GM21447 (cell line): ENCODE measurements at regions not wholly inside any gene's neighbourhood (a gene's known extent, or its start where the extent isn't known, plus 50 kb on each side); places are given as distances from the start of the nearest gene placed in this dataset.

Source experiments
- ATAC-seq: cut with Tn5 transposase; IDR thresholded peaks from one replicate; pipeline ENCODE4 v1.9.1; 2021; ENCODE audit not compliant: unreplicated experiment

DNA sequence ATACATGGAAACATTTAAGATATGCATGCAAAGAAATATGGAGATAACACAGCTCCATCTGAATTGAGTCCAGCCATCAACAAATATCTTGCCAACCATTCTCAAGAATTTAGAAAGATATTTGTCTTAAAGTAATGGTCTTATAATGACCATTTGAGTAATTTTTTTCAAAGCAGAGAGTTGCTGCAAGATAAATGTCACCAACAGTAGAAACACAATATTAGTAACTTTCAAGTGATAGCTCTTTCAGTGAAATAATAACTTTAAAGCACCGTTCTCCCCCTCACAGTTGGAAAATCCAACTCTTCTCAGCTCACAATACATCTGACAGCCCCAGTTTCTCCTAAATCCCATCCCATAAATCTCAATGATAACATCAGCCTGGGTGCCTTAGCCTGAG lies 481.0 kb upstream of the ADAMTS5 start:
- no peak for ATAC-seq

DNA sequence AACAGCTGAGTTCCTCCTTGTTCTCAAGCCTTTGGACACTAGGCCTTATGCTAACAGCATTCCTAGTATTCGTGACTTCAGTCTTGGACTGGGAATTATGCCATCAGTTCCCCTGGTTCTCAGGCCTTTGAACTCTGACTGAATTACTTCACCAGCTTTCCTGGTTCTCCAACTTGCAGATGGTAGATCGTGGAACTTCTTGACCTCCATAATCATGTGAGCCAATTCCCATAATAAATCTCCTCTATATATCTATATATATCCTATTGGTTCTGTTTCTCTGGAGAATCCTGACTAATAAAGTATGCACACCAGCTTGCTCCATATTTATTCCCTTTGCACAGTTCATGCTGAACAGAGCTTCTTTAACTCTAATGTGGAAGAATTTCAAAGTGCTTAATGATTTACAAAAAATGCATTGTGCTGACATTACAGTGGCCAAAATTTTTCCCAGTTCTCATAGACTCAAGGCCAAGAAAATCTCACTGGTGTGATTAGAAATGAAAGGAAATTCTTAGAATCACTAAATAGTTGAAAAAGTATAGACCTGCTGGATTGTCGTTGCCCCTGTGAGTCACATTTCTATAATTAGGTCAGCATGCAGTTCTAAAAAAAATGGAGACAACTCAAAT lies 462.9 kb upstream of the ADAMTS5 start:
- no peak for ATAC-seq

DNA sequence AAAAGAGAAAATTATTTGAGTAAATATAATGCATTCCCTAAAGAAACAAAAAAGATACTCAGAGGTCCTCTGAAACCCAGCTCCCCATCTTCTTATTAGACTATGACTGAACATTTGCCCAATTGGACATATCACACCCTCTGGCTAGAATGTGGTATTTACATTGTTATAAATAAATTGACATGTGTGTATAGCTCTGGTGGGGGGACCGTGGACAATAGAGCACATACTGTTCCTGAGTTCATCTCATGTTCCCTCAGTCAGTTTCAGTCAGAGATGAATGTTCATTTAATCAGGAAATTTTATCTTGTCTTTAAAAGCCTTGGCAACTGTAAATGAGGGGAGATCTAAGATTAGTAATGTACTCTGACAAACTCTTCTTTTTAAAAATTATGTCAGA lies 459.3 kb upstream of the ADAMTS5 start:
- ATAC-seq = no peak

DNA sequence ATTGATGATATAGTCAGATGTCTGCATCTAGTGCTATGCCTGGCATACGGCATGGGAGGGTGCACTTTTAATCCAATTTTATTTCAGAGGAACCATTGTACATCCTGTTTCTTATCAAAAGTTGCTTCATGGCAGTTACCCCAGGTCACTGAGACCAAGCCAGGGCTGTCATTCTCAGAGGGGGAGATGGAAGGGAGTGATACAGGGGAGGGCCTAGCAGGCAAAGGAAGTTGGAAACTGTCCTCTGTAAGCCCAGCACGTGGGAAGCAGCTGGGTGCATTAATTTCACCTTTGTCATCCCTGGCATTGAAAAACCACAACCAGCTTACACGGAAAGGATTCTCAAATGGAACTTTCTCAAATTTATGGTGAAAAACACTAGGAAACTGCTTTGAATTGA lies 458.7 kb upstream of the ADAMTS5 start:
- no peak for ATAC-seq

DNA sequence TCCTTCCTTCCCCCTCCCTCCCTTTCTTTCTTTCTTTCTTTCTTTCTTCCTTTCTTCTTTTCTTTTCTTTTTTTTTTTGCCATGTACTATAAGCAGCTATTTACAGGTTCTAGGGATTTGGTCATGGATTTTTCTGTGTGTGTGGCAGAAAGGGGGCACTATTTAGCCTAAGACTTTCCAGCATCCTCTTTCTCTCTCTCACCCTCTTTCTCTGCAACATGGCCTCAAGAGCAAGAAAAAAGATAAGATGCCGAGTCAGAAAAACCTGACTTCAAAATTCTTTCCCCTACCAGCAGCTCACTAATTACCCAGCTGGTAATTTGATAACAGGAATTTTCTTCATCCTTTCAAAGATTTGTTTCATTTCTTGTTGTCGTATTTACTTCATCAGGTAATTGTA lies 458.3 kb upstream of the ADAMTS5 start:
- no peak for ATAC-seq

DNA sequence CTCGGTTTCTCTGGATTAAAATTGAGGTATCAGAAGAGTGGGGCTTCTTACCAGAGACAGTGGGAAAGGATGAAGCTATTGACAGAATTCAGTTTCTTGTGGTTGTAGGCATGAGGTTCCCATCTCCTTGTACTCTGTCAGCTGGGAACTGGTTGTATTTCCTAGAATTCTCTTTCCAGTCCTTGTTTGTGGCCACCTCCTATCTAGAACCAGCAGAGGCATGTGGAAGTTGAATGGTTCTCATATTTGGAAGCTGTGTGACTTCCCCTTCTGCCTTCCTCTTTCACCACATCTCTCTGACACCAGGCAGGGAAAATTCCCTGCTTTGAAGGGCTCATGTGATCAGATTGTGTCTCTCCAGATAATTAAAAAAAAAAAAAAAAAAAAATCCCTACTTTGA lies 457.7 kb upstream of the ADAMTS5 start:
- ATAC-seq = no peak

DNA sequence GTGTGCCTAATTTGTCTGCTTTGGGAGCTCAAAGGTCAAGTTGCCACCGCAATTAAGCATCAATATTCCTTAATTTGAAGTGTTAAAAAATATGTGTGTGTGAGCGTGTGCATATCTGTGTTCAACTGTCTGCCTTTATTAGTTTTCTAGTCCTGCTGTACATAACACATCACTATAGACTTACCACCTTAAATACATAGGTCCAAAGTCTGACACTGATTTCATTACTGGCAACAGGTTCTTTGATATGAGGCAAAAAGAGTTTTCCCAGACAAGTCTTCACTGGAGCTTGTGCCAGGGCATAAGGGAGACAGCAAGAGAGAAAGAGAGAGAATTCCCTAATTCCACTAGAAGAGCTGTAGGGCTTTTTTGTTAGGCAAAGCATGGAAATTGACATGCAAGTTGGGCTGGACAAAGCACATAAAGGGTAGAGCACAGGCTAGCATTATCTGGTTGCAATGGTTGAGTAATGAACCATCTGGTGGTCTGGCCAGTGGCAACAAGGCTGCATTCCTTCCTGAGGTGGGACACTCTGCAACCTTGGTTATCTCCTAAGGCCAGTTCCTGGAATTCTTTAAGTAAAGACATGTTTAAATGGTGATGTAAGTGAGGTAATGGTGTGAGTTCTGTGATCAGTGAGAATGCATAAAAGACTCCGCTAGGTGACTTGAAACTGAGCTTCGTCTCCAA lies 457.2 kb upstream of the ADAMTS5 start:
- ATAC-seq = no peak

DNA sequence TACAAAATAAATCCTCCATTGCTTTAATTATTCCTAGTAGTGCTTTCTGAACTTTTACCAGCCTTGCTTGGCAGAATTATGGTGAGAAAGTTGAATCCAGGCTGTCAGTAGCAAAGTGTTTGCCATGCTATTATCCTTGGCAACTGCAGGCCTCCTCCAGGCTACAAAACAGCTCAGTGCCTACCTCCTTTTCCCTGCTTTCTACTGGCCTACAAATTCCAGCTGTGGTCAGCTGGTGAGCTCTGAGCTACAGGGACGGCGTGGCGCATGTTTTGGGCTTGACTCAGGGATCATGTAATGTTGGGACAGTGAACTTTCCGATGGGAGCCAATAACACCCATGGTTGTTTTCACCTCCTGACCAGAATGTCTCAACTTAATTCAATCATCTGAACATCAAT lies 456.1 kb upstream of the ADAMTS5 start:
- ATAC-seq = no peak

DNA sequence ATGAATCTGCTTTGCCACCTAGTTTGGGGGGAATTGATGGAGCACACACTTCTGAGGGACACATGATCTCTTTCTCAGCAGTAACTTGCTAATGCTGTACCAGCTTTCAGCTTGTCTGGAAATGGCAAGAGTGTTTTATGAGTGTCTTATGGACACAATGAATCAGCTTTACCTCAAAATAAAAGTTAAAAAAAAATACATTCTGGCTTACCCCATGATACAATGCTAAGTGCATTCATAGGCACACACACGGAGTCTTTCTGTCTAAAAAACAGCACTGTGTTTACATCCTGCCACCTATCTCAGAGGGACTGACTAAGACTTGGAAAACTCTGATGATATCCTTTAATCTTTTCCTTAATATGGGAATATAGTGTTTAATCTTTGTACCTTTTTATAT lies 455.5 kb upstream of the ADAMTS5 start:
- no peak for ATAC-seq

DNA sequence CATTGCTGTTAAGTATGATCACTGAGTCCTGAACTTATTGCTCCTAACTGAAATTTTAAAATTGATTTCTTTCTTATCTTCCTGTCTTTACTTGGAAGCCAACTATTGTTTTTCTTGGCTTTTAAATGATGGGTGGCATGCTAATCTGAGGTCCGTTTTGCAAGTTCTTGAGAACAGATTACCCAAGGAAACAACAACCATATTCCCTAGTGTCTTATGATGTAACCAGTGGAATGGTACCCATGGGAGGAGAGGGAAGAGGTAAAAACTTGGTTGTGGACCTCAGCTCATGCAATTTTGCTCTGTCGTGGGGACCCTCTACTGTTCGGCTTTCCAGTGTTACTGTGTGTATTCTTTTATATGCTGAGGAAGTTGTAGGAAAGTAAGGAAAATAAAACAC lies 454.8 kb upstream of the ADAMTS5 start:
- ATAC-seq = no peak

DNA sequence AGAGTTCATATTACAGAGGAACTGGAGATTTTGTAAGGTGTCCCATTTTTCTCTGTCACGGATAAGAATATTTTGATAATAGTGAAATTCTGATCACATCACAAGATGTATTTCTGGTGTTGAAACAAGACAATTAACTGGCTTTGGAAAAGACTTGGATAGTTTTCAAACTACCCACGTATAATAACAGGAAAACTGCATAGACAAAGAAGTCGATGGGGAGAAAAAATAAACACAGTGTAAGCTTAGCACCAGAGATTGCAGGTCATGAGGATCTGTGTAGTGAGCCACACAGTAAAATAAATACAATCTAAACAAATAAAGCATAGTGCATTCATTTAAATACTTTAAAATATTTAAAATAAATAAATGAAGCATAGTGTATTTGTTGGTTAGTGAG lies 452.3 kb upstream of the ADAMTS5 start:
- no peak for ATAC-seq

DNA sequence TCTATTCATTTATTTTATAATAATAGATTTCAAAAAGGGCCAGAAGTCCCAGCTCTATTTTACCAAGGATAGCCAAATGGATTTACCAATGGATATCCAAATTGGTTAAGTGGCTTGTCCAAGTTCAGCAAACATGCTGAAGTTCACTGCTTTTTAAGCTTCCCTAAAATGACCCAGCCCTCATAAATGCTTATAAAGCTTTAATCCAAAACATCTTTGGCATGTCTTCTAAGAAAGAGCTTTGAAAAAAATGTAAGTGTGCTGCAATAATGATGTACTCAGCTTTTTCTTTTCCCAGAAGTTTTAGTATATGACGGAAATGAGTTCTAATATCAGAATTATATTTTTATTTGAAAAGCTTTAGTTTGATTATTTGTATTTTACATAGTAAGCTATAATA lies 451.5 kb upstream of the ADAMTS5 start:
- ATAC-seq = no peak

DNA sequence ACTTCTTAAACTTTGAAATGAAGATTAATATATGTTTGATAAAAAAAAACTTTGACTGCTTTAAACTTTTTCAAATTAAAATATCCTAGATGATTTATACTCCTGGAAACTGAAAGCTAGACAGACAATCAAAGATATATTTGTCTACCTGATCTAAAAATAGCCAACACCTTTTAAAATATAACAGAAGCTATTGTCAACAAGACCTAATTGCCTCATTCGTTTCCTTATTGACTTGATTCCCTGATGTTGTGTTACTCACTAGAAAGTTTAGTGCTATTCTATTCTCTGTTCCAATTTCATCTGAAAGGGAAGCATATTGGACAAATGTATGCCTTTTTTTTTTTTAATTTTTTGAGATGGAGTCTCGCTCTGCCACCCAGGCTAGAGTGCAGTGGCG lies 445.6 kb upstream of the ADAMTS5 start:
- no peak for ATAC-seq

DNA sequence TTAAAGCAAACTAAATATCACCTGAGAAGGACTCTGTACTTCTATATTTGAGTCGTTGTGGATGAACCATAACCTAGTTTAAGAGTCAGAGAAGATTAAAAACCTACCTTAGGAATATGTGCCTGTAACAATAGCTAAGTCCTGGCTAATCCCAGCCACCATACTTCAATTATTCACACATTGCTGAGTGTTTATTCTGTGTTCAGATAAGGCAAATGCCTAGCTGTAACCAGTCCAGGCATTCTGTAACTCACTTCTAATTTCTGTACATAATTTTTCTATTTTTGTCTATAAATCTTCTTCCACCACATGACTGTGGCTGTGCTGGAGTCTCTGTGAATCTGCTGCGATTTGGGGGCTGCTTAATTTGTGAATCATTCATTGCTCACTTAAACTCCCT lies 441.9 kb upstream of the ADAMTS5 start:
- no peak for ATAC-seq

DNA sequence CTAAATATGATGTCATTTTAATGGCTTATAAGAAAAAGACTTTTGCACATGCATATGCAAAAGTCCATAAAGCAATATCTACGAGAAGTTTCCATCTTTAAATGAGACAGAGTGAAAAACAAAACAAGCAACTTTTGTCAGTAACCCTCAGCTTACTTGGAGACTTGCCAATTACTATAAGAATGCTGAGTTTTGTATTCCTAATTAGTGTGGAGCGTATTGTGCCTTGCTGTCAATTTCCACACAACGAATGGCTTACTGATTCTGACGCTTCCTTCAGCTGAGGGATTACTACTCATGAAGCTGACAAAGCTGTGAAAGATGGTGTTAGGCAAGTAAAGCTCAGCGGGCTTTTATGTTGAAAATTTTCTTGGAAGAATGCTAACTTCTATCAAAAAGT lies 440.4 kb upstream of the ADAMTS5 start:
- ATAC-seq = no peak

DNA sequence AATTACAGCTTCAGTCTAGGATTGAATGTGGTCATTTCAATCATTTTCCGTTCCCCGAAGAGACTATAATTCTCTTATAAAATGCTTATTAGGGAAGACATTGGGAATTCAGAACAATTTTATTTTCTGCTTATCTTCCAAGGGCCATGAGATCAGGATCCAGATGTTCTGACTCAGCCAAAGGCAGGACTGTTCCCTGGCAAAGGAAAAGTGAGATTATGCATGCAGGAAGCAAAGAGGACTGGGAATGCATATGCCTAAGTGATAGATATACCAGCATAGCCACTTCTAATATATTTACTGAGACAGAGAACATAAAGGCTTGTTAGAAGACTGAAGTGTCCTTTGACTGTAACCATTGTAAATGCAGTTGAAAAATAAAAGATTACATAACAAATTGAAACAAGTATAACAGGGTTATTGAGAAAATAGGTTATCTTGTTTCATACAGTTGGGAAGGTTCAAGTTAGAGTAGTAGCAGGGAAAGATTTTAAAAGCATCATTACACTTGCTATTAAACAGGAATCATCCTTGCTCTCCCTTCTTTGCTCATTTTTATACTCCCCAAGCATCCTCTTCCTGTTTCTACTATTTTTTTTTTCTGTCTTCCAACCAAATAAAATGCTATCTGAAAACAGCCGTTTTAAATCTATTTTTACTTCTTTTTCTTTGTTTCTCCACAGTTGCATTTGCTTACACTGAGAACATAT lies 439.6 kb upstream of the ADAMTS5 start:
- no peak for ATAC-seq

DNA sequence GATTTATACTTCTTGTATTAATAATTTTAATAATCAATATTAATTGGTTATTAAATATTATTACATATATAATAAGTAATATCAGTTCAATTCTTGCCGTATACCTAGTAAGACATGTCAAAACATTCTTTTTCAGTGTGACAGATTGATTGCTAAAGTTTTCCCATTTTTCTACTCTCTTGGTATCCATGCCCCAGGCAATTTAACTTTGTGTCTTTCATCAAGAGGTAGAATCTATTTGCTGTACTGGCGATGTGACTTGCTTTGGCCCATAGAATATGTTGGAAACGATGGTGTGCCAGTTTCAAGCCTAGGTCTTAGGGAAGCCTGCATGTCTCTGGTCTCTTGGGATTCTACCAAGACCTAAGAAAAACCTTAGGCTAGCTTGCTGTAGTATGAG lies 436.1 kb upstream of the ADAMTS5 start:
- no peak for ATAC-seq

DNA sequence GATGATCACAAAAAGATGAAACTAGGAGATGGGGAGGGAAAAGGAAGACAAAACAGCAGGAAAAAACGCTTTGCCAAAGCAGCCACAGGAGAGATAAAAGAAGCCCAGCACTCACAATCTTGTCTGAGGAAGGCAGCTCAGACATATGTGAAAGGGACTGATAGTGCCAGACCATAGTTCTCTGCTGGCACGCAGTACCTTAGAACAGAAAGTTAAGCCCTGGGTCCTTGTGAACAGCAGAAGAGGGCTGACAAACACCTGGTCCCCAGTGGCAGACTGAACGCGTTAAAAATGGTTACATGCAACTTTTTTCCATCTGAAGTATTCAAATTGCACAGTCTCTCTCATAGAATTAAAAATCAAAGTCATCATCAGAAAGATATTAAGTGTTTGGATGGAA lies 433.2 kb upstream of the ADAMTS5 start:
- no peak for ATAC-seq

DNA sequence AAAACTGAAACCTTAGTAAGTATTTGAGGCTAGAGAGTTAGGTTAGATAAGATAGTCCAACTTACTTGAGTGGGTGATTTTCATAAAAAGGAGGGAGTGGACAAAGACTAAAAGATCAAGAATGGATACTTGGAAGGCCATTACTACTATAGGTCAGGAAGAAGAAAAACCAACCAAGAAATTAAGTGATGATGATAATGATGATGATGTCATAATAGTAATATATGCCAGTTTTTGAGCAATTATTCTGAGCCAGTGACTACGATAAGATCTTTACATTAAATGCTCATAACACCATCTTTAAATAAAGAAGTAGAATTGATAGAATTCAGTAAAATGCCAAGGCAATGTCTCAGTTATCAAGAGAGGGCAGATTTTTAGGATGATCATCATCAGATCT lies 430.7 kb upstream of the ADAMTS5 start:
- ATAC-seq = no peak

DNA sequence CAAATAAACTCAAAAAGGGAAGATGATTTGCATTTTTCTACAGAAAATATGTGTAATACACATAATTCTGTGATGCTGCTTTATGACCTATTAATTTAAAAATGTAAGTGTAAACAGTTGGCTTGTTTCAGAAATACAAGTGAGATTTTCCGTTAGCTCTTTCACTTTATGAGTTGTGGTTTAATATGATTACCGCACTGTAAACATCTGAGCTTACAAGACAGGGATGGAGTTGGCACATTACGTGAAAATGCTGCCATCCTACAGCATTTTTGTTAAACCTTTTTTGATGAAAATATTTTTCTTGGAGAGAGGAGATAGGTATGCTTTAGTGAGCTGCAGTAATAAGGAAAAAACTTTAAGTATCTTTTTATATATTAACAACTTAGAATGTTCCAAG lies 426.8 kb upstream of the ADAMTS5 start:
- no peak for ATAC-seq

DNA sequence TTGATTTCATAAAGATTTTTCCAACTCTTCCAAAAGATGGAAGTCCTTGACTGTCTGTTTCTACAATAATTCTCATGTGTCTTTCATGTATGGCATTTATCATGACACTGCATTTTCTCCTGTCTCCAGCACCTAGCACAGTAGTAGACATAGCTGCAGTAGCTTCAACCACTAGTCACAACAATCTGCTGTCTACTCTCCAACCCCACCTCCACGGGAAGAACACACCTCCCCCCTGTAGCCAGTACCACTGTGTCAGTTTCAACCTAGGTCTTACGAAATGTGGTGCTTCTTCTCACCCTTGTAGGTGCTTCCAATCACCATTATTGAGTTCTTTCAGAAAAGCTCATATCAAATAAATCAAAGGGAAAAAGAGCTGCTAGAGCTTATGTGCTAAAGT lies 425.1 kb upstream of the ADAMTS5 start:
- no peak for ATAC-seq

DNA sequence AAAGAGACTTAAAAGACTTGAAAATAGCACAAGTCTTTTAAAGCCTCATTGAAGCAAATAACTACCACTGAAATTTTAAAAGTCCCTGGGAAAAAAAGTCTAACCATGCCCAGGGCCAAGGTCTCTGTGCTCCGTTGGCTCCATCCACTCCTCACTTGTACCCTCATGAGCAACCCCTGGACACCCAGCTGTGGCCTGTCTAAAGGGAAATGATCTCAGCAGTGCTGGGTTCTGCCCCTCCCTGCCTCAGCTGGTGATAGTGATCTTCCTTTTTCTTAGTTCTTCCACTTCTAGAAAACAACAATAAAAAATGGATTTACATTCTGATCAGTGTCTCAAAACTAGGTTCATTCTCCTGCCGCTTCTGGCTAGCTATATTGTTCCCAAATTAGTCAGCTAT lies 423.5 kb upstream of the ADAMTS5 start:
- no peak for ATAC-seq

DNA sequence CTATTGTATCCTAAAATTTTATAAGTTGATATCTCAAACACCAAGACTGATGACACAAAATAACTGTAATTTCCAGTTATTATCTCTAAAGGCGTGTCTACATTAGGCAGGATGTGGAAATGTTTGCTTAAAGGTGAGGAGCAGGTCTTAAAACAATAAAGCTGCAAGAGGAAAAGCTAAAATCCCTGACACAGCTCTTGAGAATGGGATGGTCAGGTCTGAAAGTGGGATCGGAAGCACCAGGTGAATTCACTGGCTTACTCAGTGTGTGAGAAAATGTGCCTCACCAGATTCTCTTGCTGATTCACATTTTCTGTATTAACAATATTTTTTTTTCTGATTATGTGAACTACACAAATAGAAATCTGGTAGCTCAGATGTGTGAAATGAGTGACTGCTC lies 421.9 kb upstream of the ADAMTS5 start:
- no peak for ATAC-seq
